ENCODE measurements at regions not wholly inside any gene's neighbourhood (a gene's known extent, or its start where the extent isn't known, plus 50 kb on each side); places are given as distances from the start of the nearest gene placed in this dataset.

GRCh38 chr15:95990833-95991232 lies 339.7 kb upstream of the NR2F2 start:
- H3K9ac ChIP-seq, result no peak overlapping the region
- ChIA-PET CTCF (no interaction called here), POLR2A (no interaction called here)
- no peaks in the 10 kb centered on the region for H4K20me1 ChIP-seq (ENCODE audit: insufficient read depth)
- no peaks in the 10 kb centered on the region for H3K9me2 ChIP-seq
- TF ChIP-seq PBX3 (IDR thresholded peaks at IDR 0.05), result no peak
- TF ChIP-seq MEF2A (IDR thresholded peaks at IDR 0.05; ENCODE audit: borderline replicate concordance, low read depth), result no peak
- TF ChIP-seq RFX5 (IDR thresholded peaks at IDR 0.05; ENCODE audit: low read length), result no peak
- no peak for TF ChIP-seq GATA2 (CRISPR knock-in tag; IDR thresholded peaks at IDR 0.05)
- TF ChIP-seq POLR2AphosphoS5 (IDR thresholded peaks at IDR 0.05; ENCODE audit: low read depth, low read length), result no peak
- TF ChIP-seq USF1 (IDR thresholded peaks at IDR 0.05; ENCODE audit: borderline replicate concordance, low read depth), result no peak
- no peak for TF ChIP-seq MAX (IDR thresholded peaks at IDR 0.05; ENCODE audit: low read depth)
- no peak for TF ChIP-seq IRF3 (IDR thresholded peaks at IDR 0.05; ENCODE audit: low read depth, low read length)
- TF ChIP-seq EP300 (IDR thresholded peaks at IDR 0.05; ENCODE audit: borderline replicate concordance in 1 of 2, low read depth in 1 of 2, low read length in 1 of 2), result no peak
- no peak for TF ChIP-seq MXI1 (IDR thresholded peaks at IDR 0.05; ENCODE audit: low read depth, low read length)
- H3K4me1 ChIP-seq (ENCODE audit: control insufficient read depth in 1 of 2, insufficient read depth in 2 of 2, low read depth in 1 of 2, low read length in 1 of 2), result no peaks in the 10 kb centered on the region
- no peak overlapping the region for H3K4me2 ChIP-seq
- 12% methylated on average over 4 of the region's 4 CpGs for WGBS (ENCODE audit: low lambda C conversion rate)
- H3K27ac ChIP-seq (ENCODE audit: low read depth in 2 of 2, low read length in 1 of 2), result no peak overlapping the region
- no peaks in the 10 kb centered on the region for H3K9me3 ChIP-seq
- no peaks in the 10 kb centered on the region for H3K79me2 ChIP-seq (ENCODE audit: insufficient read depth)
- no peaks in the 10 kb centered on the region for H3K27me3 ChIP-seq (ENCODE audit: insufficient read depth)
- no peak overlapping the region for H2AFZ ChIP-seq (ENCODE audit: low read depth)
- H3F3A ChIP-seq (replicated peaks; ENCODE audit: insufficient read depth), result no peaks in the 10 kb centered on the region
- no peak overlapping the region for H3K4me3 ChIP-seq (ENCODE audit: low read depth in 2 of 2, low read length in 1 of 2)
- H3K36me3 ChIP-seq (replicated peaks in 1 of 2; ENCODE audit: control insufficient read depth in 1 of 2, insufficient read depth in 2 of 2, low read length in 1 of 2), result no peaks in the 10 kb centered on the region
- DNase-seq, result no peak

- H2AFZ ChIP-seq (ENCODE audit: low read depth), result no peak overlapping the region
- H3K9me2 ChIP-seq, result no peaks in the 10 kb centered on the region
- no peaks in the 10 kb centered on the region for H3K27me3 ChIP-seq (ENCODE audit: insufficient read depth)
- no peaks in the 10 kb centered on the region for H3K4me1 ChIP-seq (ENCODE audit: control insufficient read depth in 1 of 2, insufficient read depth in 2 of 2, low read depth in 1 of 2, low read length in 1 of 2)
- H3F3A ChIP-seq (replicated peaks; ENCODE audit: insufficient read depth), result no peaks in the 10 kb centered on the region
- no peaks in the 10 kb centered on the region for H3K9me3 ChIP-seq
- H3K4me3 ChIP-seq (ENCODE audit: low read depth in 2 of 2, low read length in 1 of 2), result no peak overlapping the region
- H3K36me3 ChIP-seq (replicated peaks in 1 of 2; ENCODE audit: control insufficient read depth in 1 of 2, insufficient read depth in 2 of 2, low read length in 1 of 2), result no peaks in the 10 kb centered on the region
- 16% methylated on average over 4 of the region's 4 CpGs for WGBS (ENCODE audit: low lambda C conversion rate)
- H3K4me2 ChIP-seq, result no peak overlapping the region
- TF ChIP-seq TCF12 (IDR thresholded peaks at IDR 0.05), result no peak
- TF ChIP-seq PBX3 (IDR thresholded peaks at IDR 0.05), result no peak
- no peak for TF ChIP-seq RFX5 (IDR thresholded peaks at IDR 0.05; ENCODE audit: low read length)
- no peak for TF ChIP-seq RAD21 (IDR thresholded peaks at IDR 0.05; ENCODE audit: low read length)
- no peak for TF ChIP-seq SIN3A (IDR thresholded peaks at IDR 0.05; ENCODE audit: borderline replicate concordance, low read depth, low read length)
- no peak for TF ChIP-seq FOSL2 (IDR thresholded peaks at IDR 0.05; ENCODE audit: borderline replicate concordance, low read depth)
- TF ChIP-seq YY1 (IDR thresholded peaks at IDR 0.05; ENCODE audit: low read depth), result no peak
- TF ChIP-seq GABPA (IDR thresholded peaks at IDR 0.05; ENCODE audit: low read depth), result no peak
- no peak for TF ChIP-seq FOXM1 (IDR thresholded peaks at IDR 0.05; ENCODE audit: low read depth)
- TF ChIP-seq ELF1 (IDR thresholded peaks at IDR 0.05), result no peak
- H4K20me1 ChIP-seq (ENCODE audit: insufficient read depth), result no peaks in the 10 kb centered on the region
- ChIA-PET CTCF (no interaction called here), POLR2A (no interaction called here)
- H3K79me2 ChIP-seq (ENCODE audit: insufficient read depth), result no peaks in the 10 kb centered on the region
- H3K27ac ChIP-seq (ENCODE audit: low read depth in 2 of 2, low read length in 1 of 2), result no peak overlapping the region
- no peak for DNase-seq
- H3K9ac ChIP-seq, result no peak overlapping the region
These were observed 336.1 kb upstream of the NR2F2 start for GRCh38 chr15:95994418-95994817.
